MM.1S (cell line): ENCODE measurements at regions not wholly inside any gene's neighbourhood (a gene's known extent, or its start where the extent isn't known, plus 50 kb on each side); places are given as distances from the start of the nearest gene placed in this dataset.

Source experiments
- CTCF ChIP-seq: fragments of 300-600 bp; sonication (generic); IDR thresholded peaks from 2 replicates; pipeline ENCODE4 v1.5.1; 2016; ENCODE audit warnings: antibody characterized with exemption, low read length, mixed read lengths
- EZH2phosphoT487 ChIP-seq: fragments of 300-600 bp; sonication (generic); IDR thresholded peaks from 2 replicates; pipeline ENCODE4 v1.6.1; 2018; ENCODE audit warnings: antibody characterized with exemption, low read length

GRCh38 chr7:142611566-142612236, 137.6 kb upstream of the PRSS1 start:
- no peak for TF ChIP-seq CTCF
- TF ChIP-seq EZH2phosphoT487: no peak
